OCI-LY7 (cell line): ENCODE measurements at regions not wholly inside any gene's neighbourhood (a gene's known extent, or its start where the extent isn't known, plus 50 kb on each side); places are given as distances from the start of the nearest gene placed in this dataset.

Experiments used
- EZH2phosphoT487 ChIP-seq: fragments of 200-600 bp; sonication (generic); IDR thresholded peaks from 2 replicates; pipeline ENCODE4 v1.6.1; 2018; ENCODE audit warnings: low read depth, borderline replicate concordance, mild to moderate bottlenecking, mixed run types, antibody characterized with exemption, low read length, moderate library complexity, mixed read lengths
- TF ChIP-seq, protein P1 (sequence below): fragments of 200-600 bp; sonication (generic); conservative IDR thresholded peaks from 2 replicates; pipeline ENCODE4 v1.5.1; 2014; ENCODE audit warnings: mild to moderate bottlenecking, antibody characterized with exemption, low read length, moderate library complexity, mixed read lengths

DNA sequence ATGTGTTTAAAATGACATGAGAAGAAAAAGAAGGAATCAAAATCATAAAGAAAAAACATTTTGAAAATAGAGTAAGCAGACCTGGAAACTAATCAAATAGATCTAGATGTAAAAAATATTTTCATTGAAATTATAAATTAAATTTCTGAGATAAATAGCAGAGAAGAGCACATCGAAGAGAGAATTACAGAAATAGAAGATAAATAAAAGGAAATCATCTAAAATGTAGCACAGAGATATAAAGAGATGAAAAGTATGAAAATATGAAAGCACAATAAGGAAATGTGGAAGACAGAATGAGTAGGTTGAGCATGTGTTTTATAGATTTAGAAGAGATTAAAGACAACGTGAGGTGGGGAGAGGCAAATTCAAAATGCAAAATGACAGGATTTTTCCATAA lies 130.9 kb upstream of the SEC14L1 start:
- TF ChIP-seq, protein P1, sequence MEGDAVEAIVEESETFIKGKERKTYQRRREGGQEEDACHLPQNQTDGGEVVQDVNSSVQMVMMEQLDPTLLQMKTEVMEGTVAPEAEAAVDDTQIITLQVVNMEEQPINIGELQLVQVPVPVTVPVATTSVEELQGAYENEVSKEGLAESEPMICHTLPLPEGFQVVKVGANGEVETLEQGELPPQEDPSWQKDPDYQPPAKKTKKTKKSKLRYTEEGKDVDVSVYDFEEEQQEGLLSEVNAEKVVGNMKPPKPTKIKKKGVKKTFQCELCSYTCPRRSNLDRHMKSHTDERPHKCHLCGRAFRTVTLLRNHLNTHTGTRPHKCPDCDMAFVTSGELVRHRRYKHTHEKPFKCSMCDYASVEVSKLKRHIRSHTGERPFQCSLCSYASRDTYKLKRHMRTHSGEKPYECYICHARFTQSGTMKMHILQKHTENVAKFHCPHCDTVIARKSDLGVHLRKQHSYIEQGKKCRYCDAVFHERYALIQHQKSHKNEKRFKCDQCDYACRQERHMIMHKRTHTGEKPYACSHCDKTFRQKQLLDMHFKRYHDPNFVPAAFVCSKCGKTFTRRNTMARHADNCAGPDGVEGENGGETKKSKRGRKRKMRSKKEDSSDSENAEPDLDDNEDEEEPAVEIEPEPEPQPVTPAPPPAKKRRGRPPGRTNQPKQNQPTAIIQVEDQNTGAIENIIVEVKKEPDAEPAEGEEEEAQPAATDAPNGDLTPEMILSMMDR = no peak
- no peak for TF ChIP-seq EZH2phosphoT487
